GM19467 (cell line): ENCODE measurements at regions not wholly inside any gene's neighbourhood (a gene's known extent, or its start where the extent isn't known, plus 50 kb on each side); places are given as distances from the start of the nearest gene placed in this dataset.

Source experiments
- ATAC-seq: cut with Tn5 transposase; IDR thresholded peaks from one replicate; pipeline ENCODE4 v1.9.1; 2021; ENCODE audit warnings: mild to moderate bottlenecking, moderate library complexity; ENCODE audit not compliant: unreplicated experiment

DNA sequence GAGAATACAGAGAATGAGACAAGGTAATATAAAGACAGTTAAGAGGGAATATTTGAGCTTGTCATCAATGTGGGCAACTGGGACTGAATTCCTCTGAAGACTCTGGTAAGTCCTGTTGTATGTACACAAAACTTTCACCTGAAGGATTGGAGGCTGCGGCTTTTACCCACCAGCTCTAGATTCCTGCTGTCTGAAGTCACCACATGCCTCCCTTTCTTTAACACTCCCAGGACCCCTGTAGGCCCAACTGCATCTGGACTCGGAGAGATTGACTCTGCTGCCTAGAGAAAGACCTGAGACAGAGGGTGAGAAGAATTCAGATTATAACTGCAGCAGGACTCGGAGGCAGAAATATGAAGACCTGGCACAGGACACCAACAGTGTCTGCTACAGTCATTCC lies 1048.0 kb downstream of the PDHA2 start:
- no peak for ATAC-seq

DNA sequence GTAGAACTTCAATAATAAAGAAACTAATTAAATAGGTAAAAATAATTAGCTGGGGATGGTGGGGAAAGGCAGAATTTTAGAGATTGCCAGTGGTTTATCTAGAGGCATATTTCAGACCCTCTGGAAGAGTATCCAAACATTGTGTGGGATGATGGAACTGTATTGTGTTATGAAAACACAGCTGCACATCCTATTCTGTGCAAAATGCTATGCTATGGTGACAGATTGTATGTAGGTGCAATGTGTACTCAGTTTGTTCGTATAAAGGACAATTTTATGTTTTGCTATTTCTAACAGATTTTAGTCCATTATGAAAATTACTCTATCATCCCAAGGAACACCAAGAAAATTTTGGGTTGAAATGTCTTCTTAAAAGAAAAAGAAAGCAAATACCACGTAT lies 1054.7 kb downstream of the PDHA2 start:
- ATAC-seq = no peak

DNA sequence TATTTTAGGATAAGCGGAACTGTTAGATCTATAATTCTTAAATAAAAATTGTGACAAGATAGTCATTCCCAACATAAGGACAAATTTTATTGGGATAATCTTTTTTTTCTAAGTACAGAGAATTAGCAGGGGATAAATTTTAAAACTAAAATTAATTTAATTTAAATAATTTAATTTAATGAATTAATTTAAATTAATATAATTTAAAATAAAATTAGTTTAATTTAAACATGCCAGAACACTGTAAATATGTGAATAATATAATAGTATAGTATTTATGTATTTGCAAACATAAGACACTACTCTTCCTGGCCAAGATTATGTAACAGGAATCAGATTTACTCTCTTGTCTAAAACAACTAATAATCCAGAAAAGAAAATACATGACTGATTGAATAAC lies 1055.9 kb downstream of the PDHA2 start:
- no peak for ATAC-seq

DNA sequence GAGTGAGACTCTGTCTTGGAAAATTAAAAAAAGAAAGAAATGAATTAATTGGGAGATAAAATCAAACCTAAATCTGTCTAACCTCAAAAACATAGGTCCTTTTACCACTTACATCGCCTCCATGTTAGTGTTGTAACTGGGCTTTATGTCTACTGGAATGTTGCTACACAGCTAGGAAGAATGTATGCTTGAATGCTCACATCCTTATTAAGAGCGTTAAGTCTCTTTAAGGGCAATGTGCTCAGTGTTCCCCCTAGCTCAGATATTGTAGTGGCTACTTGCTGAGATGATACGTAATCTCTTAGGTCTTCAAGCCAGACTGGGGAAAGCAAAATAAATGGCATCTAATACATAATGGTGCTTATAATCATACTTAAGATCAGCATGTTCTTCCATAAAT lies 1072.8 kb downstream of the PDHA2 start:
- no peak for ATAC-seq

GRCh38 chr4:96913441-96914080 lies 1073.7 kb downstream of the PDHA2 start:
- ATAC-seq = no peak

GRCh38 chr4:96916711-96917110 lies 1076.8 kb downstream of the PDHA2 start:
- ATAC-seq = no peak

GRCh38 chr4:96936886-96937285 lies 1097.0 kb downstream of the PDHA2 start:
- ATAC-seq = no peak

DNA sequence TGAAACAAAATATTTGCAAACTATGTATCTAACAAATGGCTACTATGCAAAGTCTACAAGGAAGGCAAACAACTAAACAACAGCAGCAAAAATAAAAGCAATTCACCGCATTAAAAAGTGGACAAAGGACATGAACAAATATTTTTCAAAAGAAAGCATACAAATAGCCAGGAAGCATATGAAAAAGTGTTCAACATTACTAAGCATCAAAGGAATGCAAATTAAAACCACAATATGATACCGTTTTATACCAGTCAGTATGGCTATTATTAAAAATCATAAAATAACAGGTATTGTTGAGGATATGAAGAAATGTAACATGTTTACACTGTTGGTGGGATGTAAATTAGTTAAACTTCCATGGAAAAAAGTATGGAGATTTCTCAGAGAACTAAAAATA lies 1106.7 kb downstream of the PDHA2 start:
- ATAC-seq = no peak

DNA sequence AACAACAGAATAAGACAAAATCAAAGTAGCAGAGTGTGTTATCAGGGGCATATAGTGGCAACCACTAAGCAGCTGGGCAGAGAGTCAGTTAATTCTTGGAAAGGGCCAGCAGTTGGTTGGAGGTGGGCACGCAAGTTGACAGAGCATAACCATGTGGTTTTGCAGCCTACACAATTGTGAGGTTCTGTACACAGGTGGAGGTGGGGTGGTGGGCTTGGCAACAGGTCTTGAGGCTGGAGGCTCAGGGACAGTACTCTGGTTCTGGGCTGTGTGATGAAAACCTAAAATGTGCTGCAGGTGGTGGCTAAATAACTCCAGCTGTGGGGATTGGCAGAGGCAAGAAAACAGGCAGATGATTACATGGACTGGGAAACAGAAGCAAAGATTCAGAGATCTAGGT lies 1112.7 kb downstream of the PDHA2 start:
- ATAC-seq = no peak

- ATAC-seq = no peak
Measured at GRCh38 chr4:96955226-96955625, 1115.3 kb downstream of the PDHA2 start.

DNA sequence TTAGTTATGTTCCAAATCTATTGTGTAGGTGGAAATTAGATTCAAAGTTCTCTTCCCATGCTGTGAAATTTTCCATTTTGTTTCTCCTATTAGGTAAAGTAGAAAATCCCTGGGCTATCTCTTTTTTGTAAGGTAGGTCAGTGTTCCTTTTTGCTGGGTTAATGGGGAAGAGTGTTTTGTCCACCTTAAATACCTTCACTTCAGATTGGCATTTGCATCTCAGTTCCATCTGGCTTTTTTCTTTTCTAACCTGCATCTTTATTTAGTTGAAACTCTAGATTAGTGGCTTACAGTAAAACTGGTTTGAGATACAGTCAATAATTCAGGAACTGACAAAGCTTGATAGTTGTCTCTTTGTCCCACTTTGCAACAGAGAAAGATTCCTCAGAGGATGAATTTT lies 1115.8 kb downstream of the PDHA2 start:
- no peak for ATAC-seq

DNA sequence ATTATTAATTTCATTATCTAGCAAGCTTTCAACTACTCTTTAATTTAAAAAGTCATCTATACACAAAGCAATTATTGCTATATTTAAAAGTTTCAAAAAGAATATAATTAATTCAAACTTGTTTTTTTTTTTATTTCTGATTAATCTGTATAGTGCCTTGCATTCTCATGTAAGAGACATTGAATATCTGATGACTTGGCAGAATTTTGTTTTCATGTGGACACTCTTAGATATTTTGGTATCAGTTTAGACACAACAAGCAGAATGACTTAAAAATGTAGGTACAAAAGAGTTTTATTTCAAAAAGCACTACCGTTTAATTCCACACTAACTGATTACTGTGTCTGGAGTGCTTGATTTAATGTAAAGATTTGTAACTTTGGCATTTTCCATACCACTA lies 1129.6 kb downstream of the PDHA2 start:
- ATAC-seq = no peak

GRCh38 chr4:96972920-96973319 lies 1133.0 kb downstream of the PDHA2 start:
- ATAC-seq = no peak

DNA sequence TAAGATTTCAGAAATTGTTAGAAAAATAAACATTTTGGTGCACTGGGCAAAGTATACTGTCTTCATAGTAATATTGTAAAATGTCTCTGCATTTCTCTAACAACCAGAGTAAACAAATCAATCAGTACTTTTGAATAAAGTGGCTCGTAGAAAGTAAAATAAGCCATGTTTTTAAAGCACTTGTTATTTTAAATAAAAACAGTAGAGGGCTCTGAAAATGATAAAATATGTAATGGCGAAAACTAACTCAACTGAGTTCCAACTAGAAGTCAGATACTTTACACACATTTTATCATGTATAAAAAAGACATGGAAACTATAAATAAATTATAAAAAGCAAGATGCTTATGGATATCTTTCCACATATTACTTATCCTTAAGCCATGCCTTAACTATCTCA lies 1134.4 kb downstream of the PDHA2 start:
- no peak for ATAC-seq

DNA sequence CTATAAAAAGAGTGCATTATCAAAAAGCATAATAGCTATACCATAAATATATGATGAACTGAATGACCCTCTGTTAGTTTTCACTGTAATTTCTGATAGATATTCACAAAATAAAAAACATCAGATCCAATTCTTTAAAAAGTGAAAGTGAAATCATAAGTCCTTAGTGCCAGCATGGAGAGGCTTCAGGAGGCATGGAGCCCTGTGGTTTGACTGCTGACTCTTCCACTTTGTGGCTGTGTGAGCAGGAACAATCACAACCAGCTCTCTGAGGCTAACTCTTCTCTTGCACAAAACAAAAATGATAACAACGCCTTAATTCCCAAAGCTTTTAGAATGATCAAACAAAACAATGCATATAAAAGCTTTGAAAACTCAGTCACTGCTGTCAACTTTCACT lies 1143.9 kb downstream of the PDHA2 start:
- no peak for ATAC-seq

DNA sequence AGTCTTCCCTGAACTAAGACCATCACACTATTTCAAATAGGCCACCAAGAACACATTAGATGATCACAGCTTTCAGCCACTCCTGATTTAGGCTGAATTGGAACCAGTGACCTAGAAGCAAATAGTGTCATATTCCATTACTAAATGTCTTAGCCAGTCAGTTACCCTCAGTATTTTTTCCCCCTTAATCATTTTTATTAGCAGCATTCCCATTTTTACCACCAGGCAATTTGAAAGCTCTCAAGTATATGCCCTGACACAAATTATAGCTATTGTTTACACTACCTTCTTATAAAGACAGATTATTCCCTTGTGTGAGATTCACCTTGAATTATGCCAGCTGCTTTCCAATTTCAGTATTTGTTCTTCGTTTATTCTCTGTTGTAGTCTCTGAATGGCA lies 1146.9 kb downstream of the PDHA2 start:
- ATAC-seq = no peak

DNA sequence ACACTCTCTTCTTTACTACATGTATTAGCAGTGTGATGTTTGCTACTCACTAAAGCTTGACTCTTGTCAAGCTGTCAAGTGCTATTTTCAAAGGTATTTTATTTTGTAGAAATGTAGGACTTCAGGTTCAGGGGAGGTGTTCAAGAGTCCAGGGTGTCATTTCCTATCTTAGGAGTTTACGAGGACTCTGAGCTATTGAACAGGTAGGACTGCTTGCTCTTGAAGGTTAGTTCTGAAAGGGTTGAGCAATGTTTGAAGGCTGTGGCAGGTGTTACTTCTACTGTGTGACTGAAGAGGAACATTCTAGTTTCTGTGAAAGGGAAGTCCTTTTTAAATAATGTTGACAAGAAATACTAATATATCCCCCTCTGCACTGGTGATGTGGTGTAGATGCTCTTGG lies 1151.2 kb downstream of the PDHA2 start:
- ATAC-seq = no peak

DNA sequence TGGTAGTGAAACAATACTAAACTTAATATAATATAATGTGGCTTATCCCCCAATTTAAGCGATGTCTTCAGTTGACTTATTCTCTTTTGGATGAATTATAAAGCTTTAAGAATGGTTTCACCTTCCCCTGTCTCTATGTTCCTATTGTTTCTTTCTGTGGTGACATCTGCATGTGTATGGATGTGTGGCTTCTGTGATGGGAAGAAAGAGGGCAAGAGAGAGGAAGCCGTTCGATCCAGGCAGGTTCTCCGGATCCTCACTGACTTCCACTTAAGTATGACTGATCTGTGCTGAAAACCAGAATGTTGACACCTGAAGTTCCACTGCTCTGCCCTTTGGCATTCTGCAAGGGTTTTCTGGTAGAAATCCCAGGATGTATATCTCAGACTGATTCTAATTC lies 1150.8 kb downstream of the STPG2 start:
- ATAC-seq = no peak

- ATAC-seq = no peak
Measured at GRCh38 chr4:96993560-96993959, 1149.7 kb downstream of the STPG2 start.

- no peak for ATAC-seq
Measured at GRCh38 chr4:97003715-97004114, 1139.6 kb downstream of the STPG2 start.

DNA sequence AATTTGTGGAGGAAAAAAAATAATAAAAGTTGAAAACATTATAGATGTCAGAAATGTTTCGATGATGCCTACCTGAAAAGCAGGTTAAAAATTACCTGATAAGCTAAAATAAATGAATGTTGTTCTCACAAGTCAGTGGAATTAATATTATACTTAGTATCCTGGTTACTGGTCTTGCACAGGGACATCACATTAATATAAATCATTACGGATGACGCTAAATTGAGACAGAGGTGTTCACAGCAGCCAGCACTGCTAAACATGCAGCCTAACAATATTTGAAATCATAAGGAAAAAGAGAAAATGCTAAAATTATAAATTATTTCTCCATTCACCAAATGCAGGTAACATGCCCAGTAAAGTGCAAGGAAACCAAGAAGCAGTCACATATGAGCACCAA lies 1130.0 kb downstream of the STPG2 start:
- ATAC-seq = no peak

- no peak for ATAC-seq
Measured at GRCh38 chr4:97013711-97014110, 1129.6 kb downstream of the STPG2 start.

GRCh38 chr4:97015301-97015700 lies 1128.0 kb downstream of the STPG2 start:
- ATAC-seq = no peak
